ENCODE measurements at regions not wholly inside any gene's neighbourhood (a gene's known extent, or its start where the extent isn't known, plus 50 kb on each side); places are given as distances from the start of the nearest gene placed in this dataset.

- DNase-seq (ENCODE audit: low spot score), result no peak
- TF ChIP-seq, protein P1, sequence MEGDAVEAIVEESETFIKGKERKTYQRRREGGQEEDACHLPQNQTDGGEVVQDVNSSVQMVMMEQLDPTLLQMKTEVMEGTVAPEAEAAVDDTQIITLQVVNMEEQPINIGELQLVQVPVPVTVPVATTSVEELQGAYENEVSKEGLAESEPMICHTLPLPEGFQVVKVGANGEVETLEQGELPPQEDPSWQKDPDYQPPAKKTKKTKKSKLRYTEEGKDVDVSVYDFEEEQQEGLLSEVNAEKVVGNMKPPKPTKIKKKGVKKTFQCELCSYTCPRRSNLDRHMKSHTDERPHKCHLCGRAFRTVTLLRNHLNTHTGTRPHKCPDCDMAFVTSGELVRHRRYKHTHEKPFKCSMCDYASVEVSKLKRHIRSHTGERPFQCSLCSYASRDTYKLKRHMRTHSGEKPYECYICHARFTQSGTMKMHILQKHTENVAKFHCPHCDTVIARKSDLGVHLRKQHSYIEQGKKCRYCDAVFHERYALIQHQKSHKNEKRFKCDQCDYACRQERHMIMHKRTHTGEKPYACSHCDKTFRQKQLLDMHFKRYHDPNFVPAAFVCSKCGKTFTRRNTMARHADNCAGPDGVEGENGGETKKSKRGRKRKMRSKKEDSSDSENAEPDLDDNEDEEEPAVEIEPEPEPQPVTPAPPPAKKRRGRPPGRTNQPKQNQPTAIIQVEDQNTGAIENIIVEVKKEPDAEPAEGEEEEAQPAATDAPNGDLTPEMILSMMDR (IDR thresholded peaks at IDR 0.05; ENCODE audit: extremely low read depth, insufficient read depth, missing control alignments), result no peak
- in situ Hi-C loops (cut with MboI; ENCODE audit: low pct_unique_long_range_greater_than_20kb, low sequenced_read_pairs, unreplicated experiment), result no loop called here
Observed at GRCh38 chr10:128908099-128908498, 558.9 kb upstream of the MGMT start.

DNA sequence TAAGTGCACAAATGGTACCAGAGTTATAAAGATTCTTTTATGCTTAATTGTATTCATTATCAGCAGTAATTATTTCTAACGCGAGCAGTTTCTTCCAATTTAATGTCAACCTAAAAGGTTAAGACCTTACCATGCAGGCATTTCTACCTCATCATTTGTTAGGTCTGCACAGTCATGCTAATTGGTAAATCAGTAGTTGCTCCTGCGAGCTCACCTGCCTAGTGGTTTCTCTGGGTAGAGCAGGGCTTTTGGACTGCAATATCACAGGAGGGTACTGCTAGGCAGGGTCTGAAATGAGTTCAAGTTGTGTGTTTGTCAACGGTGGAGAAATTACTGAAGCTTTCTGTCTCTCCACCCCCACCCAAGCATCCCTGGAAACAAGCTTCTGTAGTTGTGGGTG, 558.5 kb upstream of the MGMT start:
- DNase-seq (ENCODE audit: low spot score), result no peak
- TF ChIP-seq, protein P1 (IDR thresholded peaks at IDR 0.05; ENCODE audit: extremely low read depth, insufficient read depth, missing control alignments), result no peak
- in situ Hi-C loops (cut with MboI; ENCODE audit: low pct_unique_long_range_greater_than_20kb, low sequenced_read_pairs, unreplicated experiment), result no loop called here

GRCh38 chr10:128912568-128913311, 554.3 kb upstream of the MGMT start:
- no peak for DNase-seq (ENCODE audit: low spot score)
- TF ChIP-seq, protein P1 (IDR thresholded peaks at IDR 0.05; ENCODE audit: extremely low read depth, insufficient read depth, missing control alignments), result no peak
- in situ Hi-C loops (cut with MboI; ENCODE audit: low pct_unique_long_range_greater_than_20kb, low sequenced_read_pairs, unreplicated experiment), result no loop called here

GRCh38 chr10:128914681-128915080, 552.4 kb upstream of the MGMT start:
- TF ChIP-seq, protein P1 (IDR thresholded peaks at IDR 0.05; ENCODE audit: extremely low read depth, insufficient read depth, missing control alignments), result no peak
- in situ Hi-C loops (cut with MboI; ENCODE audit: low pct_unique_long_range_greater_than_20kb, low sequenced_read_pairs, unreplicated experiment), result no loop called here
- DNase-seq (ENCODE audit: low spot score), result no peak

GRCh38 chr10:128915630-128916029, 551.4 kb upstream of the MGMT start:
- in situ Hi-C loops (cut with MboI; ENCODE audit: low pct_unique_long_range_greater_than_20kb, low sequenced_read_pairs, unreplicated experiment), result no loop called here

DNA sequence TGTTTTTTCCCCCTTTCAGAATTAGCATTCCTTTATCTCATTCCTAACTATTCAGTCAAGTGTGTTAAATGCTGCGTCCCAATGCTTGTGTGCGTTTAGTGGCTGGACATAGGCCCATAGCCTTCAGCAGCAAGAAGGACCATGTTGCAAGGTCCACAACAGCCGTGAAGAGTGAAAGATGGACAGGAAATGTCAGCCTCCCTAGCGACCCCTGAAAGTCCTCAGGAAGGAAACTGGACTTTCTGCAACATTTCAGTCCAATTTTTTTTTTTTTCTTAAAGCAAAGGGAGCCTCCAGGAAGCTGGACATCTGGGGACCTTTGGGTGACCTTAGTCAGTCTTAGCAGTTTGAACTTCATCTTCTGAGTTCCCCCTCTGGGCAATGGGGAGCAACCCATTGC, 550.7 kb upstream of the MGMT start:
- no peak for DNase-seq (ENCODE audit: low spot score)
- in situ Hi-C loops (cut with MboI; ENCODE audit: low pct_unique_long_range_greater_than_20kb, low sequenced_read_pairs, unreplicated experiment), result no loop called here
- TF ChIP-seq, protein P1 (IDR thresholded peaks at IDR 0.05; ENCODE audit: extremely low read depth, insufficient read depth, missing control alignments), result no peak

More at GRCh38 chr10:128915630-128916029, 551.4 kb upstream of the MGMT start:
- DNase-seq (ENCODE audit: low spot score), result no peak
- TF ChIP-seq, protein P1 (IDR thresholded peaks at IDR 0.05; ENCODE audit: extremely low read depth, insufficient read depth, missing control alignments), result no peak
